ENCODE measurements at regions not wholly inside any gene's neighbourhood (a gene's known extent, or its start where the extent isn't known, plus 50 kb on each side); places are given as distances from the start of the nearest gene placed in this dataset.

- no peak for DNase-seq
These were observed 133.4 kb downstream of the TM9SF2 start for GRCh38 chr13:99634672-99635071.

DNA sequence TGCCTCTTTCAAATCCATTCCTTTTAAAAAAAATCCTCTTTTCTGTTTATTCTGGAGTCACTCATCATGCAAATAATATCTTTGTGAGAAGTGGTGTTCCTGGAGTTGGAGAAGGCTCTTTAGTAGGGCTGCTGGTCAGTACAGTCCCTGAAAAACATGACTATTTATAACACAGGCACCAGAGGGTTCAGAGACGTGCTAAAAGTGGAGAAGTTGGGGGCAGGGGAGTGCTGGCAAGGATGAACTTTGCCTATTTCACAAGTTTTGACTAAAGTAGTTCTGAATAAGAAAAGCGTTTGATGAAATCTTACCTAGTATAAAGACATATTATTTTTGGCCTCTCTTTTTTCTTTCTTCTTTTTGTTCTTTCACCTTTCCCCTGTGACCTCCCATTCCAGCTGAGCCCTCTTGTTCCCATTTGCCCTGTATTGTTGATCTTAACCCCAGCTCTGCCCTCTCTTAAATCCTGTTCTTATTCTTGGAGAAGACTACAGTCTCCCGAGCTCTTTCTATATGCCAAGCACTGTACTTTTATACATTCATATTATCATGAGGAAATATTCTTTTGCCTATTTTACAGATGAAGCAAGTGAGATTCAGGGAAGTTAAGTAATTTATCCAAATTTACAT is 129.1 kb downstream of the TM9SF2 start:
- DNase-seq: no peak

DNA sequence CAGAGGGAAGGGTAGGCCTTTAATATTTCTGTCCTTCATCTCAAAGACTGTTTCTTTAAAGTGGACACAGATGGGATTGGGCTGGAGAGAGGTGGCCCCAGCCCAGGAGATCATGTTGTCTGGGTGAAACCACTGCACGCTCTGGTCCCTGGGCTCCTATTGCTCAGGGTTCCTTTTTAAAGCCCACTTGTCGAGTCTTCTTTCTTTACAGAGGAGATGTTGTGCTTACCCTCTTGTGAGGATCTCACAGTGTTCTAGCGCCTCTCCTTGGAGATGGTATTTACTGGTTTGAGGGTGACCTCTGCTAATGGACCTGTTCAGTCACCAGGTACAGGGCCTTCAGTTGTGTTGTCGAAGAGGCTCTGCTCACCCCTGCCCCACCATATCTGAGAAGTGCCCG is 128.4 kb downstream of the TM9SF2 start:
- DNase-seq: no peak

DNA sequence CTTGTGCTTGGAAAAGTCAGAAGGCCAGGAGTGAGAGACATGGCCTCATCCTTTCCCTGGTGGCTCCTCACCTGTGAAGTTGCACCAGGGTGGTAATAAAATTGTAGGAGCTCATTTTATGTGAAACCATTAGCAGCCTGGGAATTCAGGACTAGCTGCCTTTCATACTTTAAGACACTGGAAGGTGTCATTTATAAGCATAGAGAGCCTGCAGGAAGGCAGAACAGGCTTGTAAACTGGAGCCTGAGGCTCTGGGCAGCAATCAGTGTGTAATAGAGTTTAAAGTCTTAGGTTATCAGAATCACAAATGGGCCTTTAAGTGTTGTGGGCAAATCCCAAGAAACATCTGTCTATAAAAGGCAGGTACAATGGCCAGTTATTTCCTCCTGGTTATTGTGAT is 127.2 kb downstream of the TM9SF2 start:
- DNase-seq: no peak

- no peak for DNase-seq
These were observed 125.3 kb downstream of the TM9SF2 start for GRCh38 chr13:99626461-99627082.

DNA sequence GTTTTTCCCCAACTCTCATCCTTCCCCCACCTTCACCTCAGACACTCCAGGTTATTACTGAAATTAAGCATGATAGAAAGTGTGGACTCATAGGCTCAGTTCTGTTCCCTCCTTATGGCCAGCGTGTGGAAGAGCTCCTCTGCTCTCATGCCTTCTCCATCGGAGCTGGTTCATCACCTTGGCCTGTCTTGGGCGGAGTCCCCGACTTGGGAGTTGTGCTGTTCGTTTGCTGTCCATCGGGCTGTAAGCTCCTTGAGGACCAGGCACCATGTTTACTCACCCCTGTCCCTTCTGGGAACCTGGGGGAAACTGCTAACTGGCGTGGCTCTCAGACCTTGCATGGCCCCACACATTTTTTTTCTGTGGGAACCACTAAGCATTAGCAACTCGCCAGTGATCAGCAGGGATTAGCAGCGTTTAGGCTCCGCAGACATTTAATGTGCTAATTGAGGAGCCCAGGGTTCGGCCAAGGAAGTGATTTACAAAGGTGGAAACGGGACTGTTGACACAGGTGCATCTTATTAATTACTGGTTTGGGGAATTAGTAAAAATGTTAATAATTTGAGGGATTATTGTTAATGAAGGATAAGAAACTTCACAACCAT is 123.8 kb downstream of the TM9SF2 start:
- no peak for DNase-seq

- no peak for DNase-seq
These were observed 119.5 kb downstream of the TM9SF2 start for GRCh38 chr13:99620806-99621205.

DNA sequence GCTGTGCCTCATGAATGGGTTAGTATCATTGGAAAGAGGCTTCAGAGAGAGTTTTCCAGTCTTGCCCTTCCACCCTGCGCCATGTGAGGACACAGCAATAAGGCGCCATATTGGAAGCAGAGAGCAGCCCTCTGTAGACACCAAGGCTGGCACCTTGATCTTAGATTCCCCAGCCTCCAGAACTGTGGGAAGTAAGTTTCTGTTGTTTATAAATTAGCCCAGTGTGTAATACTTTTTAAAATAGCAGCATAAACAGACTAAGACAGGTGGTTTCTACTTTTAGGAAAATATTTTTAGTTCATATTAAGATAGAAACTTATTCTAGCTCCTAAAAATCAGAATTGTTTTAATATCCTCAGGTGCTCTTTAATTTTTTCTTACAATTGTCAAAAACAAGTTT is 117.9 kb downstream of the TM9SF2 start:
- DNase-seq: no peak

DNA sequence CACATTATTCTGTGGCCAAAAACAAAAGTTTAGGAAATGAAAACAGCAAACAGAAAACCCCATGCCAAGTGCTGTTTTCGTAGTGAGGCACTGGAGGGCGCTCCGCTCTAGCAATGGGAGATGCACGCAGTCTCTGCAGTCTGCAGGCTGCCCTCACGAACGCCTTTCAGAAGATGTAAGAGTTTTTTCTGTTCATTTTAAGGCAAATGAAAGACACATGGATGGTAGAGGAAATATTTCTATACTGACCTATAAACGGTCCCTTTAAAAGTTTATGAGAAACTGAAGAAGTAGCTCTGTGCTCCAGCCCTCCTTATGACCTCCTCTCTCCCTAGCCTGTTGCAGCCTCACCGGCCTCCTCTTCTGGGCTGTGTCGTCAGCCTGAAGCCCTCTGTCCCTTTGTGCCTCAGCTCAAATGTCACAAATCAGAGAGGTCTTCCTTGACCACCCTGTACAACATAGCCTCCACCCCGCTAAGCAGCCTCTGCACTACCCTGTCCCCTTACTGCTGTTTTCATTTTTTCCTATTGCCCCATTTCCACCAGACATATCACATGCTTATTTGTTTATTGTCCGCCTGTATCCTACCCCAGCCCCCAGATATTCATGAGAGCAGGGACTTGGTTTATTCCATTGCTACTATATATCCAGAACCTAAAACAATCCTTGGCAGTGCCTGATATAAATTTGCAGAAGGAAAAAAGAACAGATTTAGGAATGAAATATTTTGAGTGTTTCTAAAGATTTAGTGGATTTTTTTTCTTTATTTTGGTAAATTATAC is 116.4 kb downstream of the TM9SF2 start:
- peak; percentile 13 for DNase-seq

DNA sequence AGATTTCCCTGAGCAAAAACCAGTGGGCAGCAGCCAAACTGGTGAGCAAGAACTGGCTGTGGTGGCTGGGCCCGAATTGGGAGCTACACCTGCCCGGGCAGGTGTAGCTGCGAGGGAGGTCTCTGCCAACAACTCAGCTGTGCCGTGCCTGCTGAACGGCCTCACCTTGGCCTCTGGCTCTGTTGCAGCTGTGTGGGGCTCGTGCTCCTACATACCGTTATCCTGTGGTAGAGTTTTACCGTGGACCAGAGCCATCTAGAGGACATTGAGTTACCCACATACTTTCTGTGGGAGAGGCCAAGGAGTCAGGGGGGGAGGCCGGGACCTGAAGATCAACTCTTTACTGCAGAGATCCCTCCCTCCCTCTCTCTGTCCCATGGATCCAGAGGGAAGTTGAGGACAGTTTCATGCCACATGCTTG is 113.2 kb downstream of the TM9SF2 start:
- no peak for DNase-seq
